Smooth muscle cell (in vitro differentiated cells): ENCODE measurements at regions not wholly inside any gene's neighbourhood (a gene's known extent, or its start where the extent isn't known, plus 50 kb on each side); places are given as distances from the start of the nearest gene placed in this dataset.

ENCODE experiments used
- DNase-seq: peaks from one replicate; lab custom pipeline; 2025; ENCODE audit not compliant: unreplicated experiment; lab: John Stamatoyannopoulos, UW
- H2AFZ ChIP-seq: fragments of 200-600 bp; sonication (generic); 2 replicates; pipeline ENCODE4 v1.6.0; 2016; ENCODE audit warnings: antibody characterized with exemption, low read depth, mild to moderate bottlenecking
- H3F3A ChIP-seq: fragments of 200-600 bp; sonication (generic); 2 replicates; pipeline ENCODE4 v1.6.0; 2017; ENCODE audit warnings: antibody characterized with exemption, low read depth
- H3K27ac ChIP-seq: fragments of 200-600 bp; sonication (generic); 2 replicates; pipeline ENCODE4 v1.5.1; 2016; ENCODE audit warnings: low read depth, mild to moderate bottlenecking
- H3K27me3 ChIP-seq: fragments of 200-600 bp; sonication (generic); 2 replicates; pipeline ENCODE4 v1.6.1; 2016; ENCODE audit warnings: low read depth, mild to moderate bottlenecking
- H3K36me3 ChIP-seq: fragments of 200-600 bp; sonication (generic); 2 replicates; pipeline ENCODE4 v1.5.1; 2016; ENCODE audit warnings: low read depth
- H3K4me1 ChIP-seq: fragments of 200-600 bp; sonication (generic); 2 replicates; pipeline ENCODE4 v1.5.1; 2016; ENCODE audit warnings: low read depth
- H3K4me2 ChIP-seq: fragments of 200-600 bp; sonication (generic); 2 replicates; pipeline ENCODE4 v1.6.0; 2016; ENCODE audit warnings: mild to moderate bottlenecking
- H3K4me3 ChIP-seq: fragments of 200-600 bp; sonication (generic); 2 replicates; pipeline ENCODE4 v1.5.1; 2016; ENCODE audit warnings: mild to moderate bottlenecking
- H3K79me2 ChIP-seq: fragments of 200-600 bp; sonication (generic); 2 replicates; pipeline ENCODE4 v1.6.0; 2016; ENCODE audit warnings: low read depth, mild to moderate bottlenecking
- H3K9ac ChIP-seq: fragments of 200-600 bp; sonication (generic); 2 replicates; pipeline ENCODE4 v1.6.0; 2016; ENCODE audit warnings: low read depth
- H3K9me3 ChIP-seq: fragments of 200-600 bp; sonication (generic); replicated peaks from 2 replicates; pipeline ENCODE4 v1.5.1; 2016; ENCODE audit warnings: low read depth
- H4K20me1 ChIP-seq: fragments of 200-600 bp; sonication (generic); 2 replicates; pipeline ENCODE4 v1.6.0; 2016; ENCODE audit warnings: low read depth
- CTCF ChIP-seq: fragments of 200-600 bp; sonication (generic); IDR thresholded peaks from 2 replicates; pipeline ENCODE4 v1.5.1; 2017; ENCODE audit warnings: borderline replicate concordance, mild to moderate bottlenecking, antibody characterized with exemption; ENCODE audit not compliant: insufficient read depth, poor library complexity, severe bottlenecking
- WGBS: methylation state at CpG from one replicate; pipeline ENCODE4 v1.1.7; 2016; ENCODE audit warnings: low lambda C conversion rate; 5-methylcytosine and 5-hydroxymethylcytosine counted together

- H3K79me2 ChIP-seq, result no peaks in the 10 kb centered on the region
- H3K27ac ChIP-seq, result no peak overlapping the region
- H3K9ac ChIP-seq, result no peak overlapping the region
- TF ChIP-seq CTCF, result no peak
- WGBS, result 50% methylated on average over 1 of the region's 1 CpG
- no peaks in the 10 kb centered on the region for H4K20me1 ChIP-seq
- H3K9me3 ChIP-seq, result no peaks in the 10 kb centered on the region
- no peak overlapping the region for H2AFZ ChIP-seq
- peaks cover 4% of the 10 kb centered on the region for H3F3A ChIP-seq
- no peaks in the 10 kb centered on the region for H3K27me3 ChIP-seq
- peak overlapping the region; percentile 16 for H3K4me2 ChIP-seq
- no peak for DNase-seq
- H3K36me3 ChIP-seq, result no peaks in the 10 kb centered on the region
- no peaks in the 10 kb centered on the region for H3K4me1 ChIP-seq
- no peak overlapping the region for H3K4me3 ChIP-seq
Measured at GRCh38 chr2:221677688-221678087, 105.6 kb upstream of the EPHA4 start.

- no peak overlapping the region for H3K4me3 ChIP-seq
- H3F3A ChIP-seq, result peaks cover 4% of the 10 kb centered on the region
- no peaks in the 10 kb centered on the region for H3K27me3 ChIP-seq
- peak overlapping the region; percentile 16 for H3K4me2 ChIP-seq
- no peaks in the 10 kb centered on the region for H3K36me3 ChIP-seq
- peak overlapping the region; percentile 44 for H3K27ac ChIP-seq
- no peak overlapping the region for H3K9ac ChIP-seq
- no peak overlapping the region for H2AFZ ChIP-seq
- H3K4me1 ChIP-seq, result no peaks in the 10 kb centered on the region
- H4K20me1 ChIP-seq, result no peaks in the 10 kb centered on the region
- no peaks in the 10 kb centered on the region for H3K79me2 ChIP-seq
- no peak for TF ChIP-seq CTCF
- 30% methylated on average over 6 of the region's 6 CpGs for WGBS
- DNase-seq, result peak; percentile 3
- H3K9me3 ChIP-seq, result no peaks in the 10 kb centered on the region
Measured at GRCh38 chr2:221676566-221677172, 104.6 kb upstream of the EPHA4 start.

GRCh38 chr2:221675201-221675908 is 103.3 kb upstream of the EPHA4 start:
- Histone ChIP-seq H3K27ac (peak overlapping the region; percentile 44), H3K4me3 (no peak overlapping the region), H3K79me2 (no peaks in the 10 kb centered on the region), H3K4me2 (peak overlapping the region; percentile 31), H4K20me1 (no peaks in the 10 kb centered on the region), H3K27me3 (no peaks in the 10 kb centered on the region), H3F3A (peaks cover 4% of the 10 kb centered on the region), H3K9me3 (no peaks in the 10 kb centered on the region), H3K9ac (no peak overlapping the region), H3K4me1 (no peaks in the 10 kb centered on the region), H2AFZ (no peak overlapping the region), H3K36me3 (no peaks in the 10 kb centered on the region)
- 48% methylated on average over 5 of the region's 5 CpGs for WGBS
- TF ChIP-seq CTCF, result no peak
- no peak for DNase-seq

- H3K36me3 ChIP-seq, result no peaks in the 10 kb centered on the region
- no peak overlapping the region for H3K4me3 ChIP-seq
- no peaks in the 10 kb centered on the region for H3K9me3 ChIP-seq
- H3K9ac ChIP-seq, result no peak overlapping the region
- H3K27ac ChIP-seq, result no peak overlapping the region
- no peak for DNase-seq
- H4K20me1 ChIP-seq, result no peaks in the 10 kb centered on the region
- no peaks in the 10 kb centered on the region for H3K4me1 ChIP-seq
- no peaks in the 10 kb centered on the region for H3K27me3 ChIP-seq
- no peak overlapping the region for H3K4me2 ChIP-seq
- peaks cover 4% of the 10 kb centered on the region for H3F3A ChIP-seq
- H2AFZ ChIP-seq, result no peak overlapping the region
- TF ChIP-seq CTCF, result no peak
- no peaks in the 10 kb centered on the region for H3K79me2 ChIP-seq
- WGBS, result 74% methylated on average over 4 of the region's 4 CpGs
Measured at GRCh38 chr2:221674446-221674845, 102.3 kb upstream of the EPHA4 start.
